GM23248 (cell line): ENCODE measurements at regions not wholly inside any gene's neighbourhood (a gene's known extent, or its start where the extent isn't known, plus 50 kb on each side); places are given as distances from the start of the nearest gene placed in this dataset.
"Not testable (repeated sequence)": the region's sequence is repeated elsewhere in the genome, so short reads cannot be mapped to it uniquely, and the experiment has no call there.

Source experiments
- DNase-seq: peaks from one replicate; pipeline ENCODE4 v3.0.0-alpha.2; 2015
- H2AFZ ChIP-seq: fragments of 200-600 bp; sonication (generic); 2 replicates; pipeline ENCODE4 v1.6.1; 2016; ENCODE audit warnings: antibody characterized with exemption
- H3F3A ChIP-seq: fragments of 200-600 bp; sonication (generic); 2 replicates; pipeline ENCODE4 v1.6.1; 2016; ENCODE audit warnings: mild to moderate bottlenecking, antibody characterized with exemption, mixed run types; ENCODE audit not compliant: insufficient read depth
- H3K27ac ChIP-seq: fragments of 200-600 bp; sonication (generic); 2 replicates; pipeline ENCODE4 v1.5.1; 2016; ENCODE audit warnings: mild to moderate bottlenecking
- H3K27me3 ChIP-seq: fragments of 200-600 bp; sonication (generic); replicated peaks from 2 replicates; pipeline ENCODE4 v1.6.1; 2016; ENCODE audit warnings: mild to moderate bottlenecking; ENCODE audit not compliant: insufficient read depth
- H3K36me3 ChIP-seq: fragments of 200-600 bp; sonication (generic); 2 replicates; pipeline ENCODE4 v1.6.1; 2016; ENCODE audit warnings: low read depth, mild to moderate bottlenecking
- H3K4me1 ChIP-seq: fragments of 200-600 bp; sonication (generic); 2 replicates; pipeline ENCODE4 v1.6.1; 2016; ENCODE audit warnings: mild to moderate bottlenecking; ENCODE audit not compliant: insufficient read depth
- H3K4me2 ChIP-seq: fragments of 200-600 bp; sonication (generic); one replicate; pipeline ENCODE4 v1.6.1; 2016; ENCODE audit warnings: mild to moderate bottlenecking; ENCODE audit not compliant: unreplicated experiment
- H3K4me3 ChIP-seq: fragments of 200-600 bp; sonication (generic); 2 replicates; pipeline ENCODE4 v1.5.1; 2016; ENCODE audit warnings: mild to moderate bottlenecking
- H3K79me2 ChIP-seq: fragments of 200-600 bp; sonication (generic); 2 replicates; pipeline ENCODE4 v1.6.1; 2016; ENCODE audit warnings: mild to moderate bottlenecking; ENCODE audit not compliant: insufficient read depth
- H3K9ac ChIP-seq: fragments of 200-600 bp; sonication (generic); 2 replicates; pipeline ENCODE4 v1.6.1; 2016; ENCODE audit warnings: mild to moderate bottlenecking
- H3K9me2 ChIP-seq: fragments of 200-600 bp; sonication (generic); 2 replicates; pipeline ENCODE4 v1.6.1; 2016; ENCODE audit warnings: mixed run types, mild to moderate bottlenecking, moderate library complexity; ENCODE audit not compliant: insufficient read depth
- H3K9me3 ChIP-seq: fragments of 200-600 bp; sonication (generic); one replicate; pipeline ENCODE4 v1.6.1; 2017; ENCODE audit warnings: low read depth
- H4K20me1 ChIP-seq: fragments of 200-600 bp; sonication (generic); 2 replicates; pipeline ENCODE4 v1.6.0; 2016; ENCODE audit not compliant: insufficient read depth
- EZH2 ChIP-seq: fragments of 200-600 bp; sonication (generic); IDR thresholded peaks from 2 replicates; pipeline ENCODE4 v1.6.1; 2018; ENCODE audit warnings: antibody characterized with exemption, mild to moderate bottlenecking; ENCODE audit not compliant: insufficient read depth, poor library complexity, severe bottlenecking
- EZH2phosphoT487 ChIP-seq: fragments of 200-600 bp; sonication (generic); IDR thresholded peaks from 2 replicates; pipeline ENCODE4 v1.6.1; 2018; ENCODE audit warnings: antibody characterized with exemption, moderate library complexity, mild to moderate bottlenecking, low read depth; ENCODE audit not compliant: insufficient read depth
- WGBS, 2 experiments: methylation state at CpG; one replicate each; pipeline ENCODE4 v1.1.6; 2015 to 2017; ENCODE audit warnings: low lambda C conversion rate in 2 of 2, low coverage in 1 of 2; ENCODE audit errors: missing lambda C conversion rate in 2 of 2; 5-methylcytosine and 5-hydroxymethylcytosine counted together
- in situ Hi-C: fragments of 300-500 bp; cut with MboI; formaldehyde crosslinking; loops from 2 replicates; pipeline ENCODE4 v1.15.0; 2020

DNA sequence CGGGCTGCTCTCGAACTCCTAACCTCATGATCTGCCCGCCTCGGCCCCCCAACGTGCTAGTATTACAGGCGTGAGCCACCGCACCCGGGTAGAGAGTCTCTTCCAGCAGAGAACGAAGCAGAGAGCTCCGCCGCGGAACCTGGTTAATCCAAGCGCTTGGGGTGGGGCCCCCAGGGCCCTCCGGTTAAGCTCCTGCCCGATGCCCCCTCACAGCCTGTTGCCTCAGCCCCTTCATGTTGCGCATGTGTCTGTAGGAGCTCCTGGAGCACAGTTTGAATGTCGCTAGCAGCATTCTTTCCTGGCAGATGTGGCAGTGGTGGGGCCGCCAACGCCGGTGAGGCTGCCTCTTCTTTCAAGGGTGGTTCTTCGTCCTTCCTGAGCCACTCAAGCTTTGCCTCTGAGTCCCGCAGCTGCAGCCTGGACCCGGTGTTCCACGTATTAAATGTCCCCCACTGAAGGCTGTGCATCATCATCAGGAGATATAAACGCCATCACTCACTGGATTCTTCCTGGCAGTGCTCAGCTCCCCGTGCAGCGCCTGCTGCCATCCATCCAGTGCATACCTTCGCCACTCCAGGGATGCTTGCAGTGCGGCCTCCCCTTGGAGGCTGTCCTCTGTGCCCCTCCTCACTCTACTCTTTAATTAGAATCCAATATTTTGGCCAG lies 1919.3 kb downstream of the PCDH9 start:
- Histone ChIP-seq H3K4me1 (no peaks in the 10 kb centered on the region), H3K27ac (no peak overlapping the region), H2AFZ (no peak overlapping the region), H3K36me3 (no peaks in the 10 kb centered on the region), H3K9ac (no peak overlapping the region), H3K9me2 (no peaks in the 10 kb centered on the region), H3K4me2 (no peak overlapping the region), H3K27me3 (no peaks in the 10 kb centered on the region), H3K9me3 (no peaks in the 10 kb centered on the region), H3K4me3 (no peak overlapping the region), H3F3A (no peaks in the 10 kb centered on the region), H4K20me1 (no peaks in the 10 kb centered on the region), H3K79me2 (no peaks in the 10 kb centered on the region)
- in situ Hi-C loops, result no loop called here
- no peak for TF ChIP-seq EZH2
- no peak for TF ChIP-seq EZH2phosphoT487
- no peak for DNase-seq
- 54% methylated on average over 29 of the region's 29 CpGs for WGBS, 2 experiments

DNA sequence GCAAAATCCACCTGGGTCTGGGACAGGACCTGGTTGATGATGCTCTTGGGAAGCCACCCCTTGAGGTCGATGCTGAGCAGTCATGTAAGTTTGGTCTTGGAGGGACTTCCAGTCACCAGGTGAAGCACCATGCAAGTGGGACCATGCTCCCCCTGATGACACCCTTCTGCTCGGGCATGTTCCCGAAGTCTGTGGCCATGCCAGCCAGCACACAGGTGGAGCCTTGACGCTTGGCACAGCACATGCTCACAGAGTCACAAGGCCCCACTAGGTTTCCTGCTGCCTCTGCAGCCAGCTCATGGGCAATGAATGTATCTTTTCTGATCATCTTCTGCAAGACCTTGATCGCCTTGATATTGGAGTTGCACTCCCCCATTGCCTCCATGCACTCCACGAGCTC lies 1920.2 kb downstream of the PCDH9 start:
- no peak overlapping the region for H3K27ac ChIP-seq
- TF ChIP-seq EZH2phosphoT487 (no peak), EZH2 (no peak)
- H3K9me3 ChIP-seq, result no peaks in the 10 kb centered on the region
- no peaks in the 10 kb centered on the region for H4K20me1 ChIP-seq
- H2AFZ ChIP-seq, result no peak overlapping the region
- H3K4me1 ChIP-seq, result no peaks in the 10 kb centered on the region
- no peaks in the 10 kb centered on the region for H3K9me2 ChIP-seq
- no peak overlapping the region for H3K4me2 ChIP-seq
- no peaks in the 10 kb centered on the region for H3K27me3 ChIP-seq
- H3K36me3 ChIP-seq, result no peaks in the 10 kb centered on the region
- DNase-seq, result no peak
- no peak overlapping the region for H3K9ac ChIP-seq
- no peak overlapping the region for H3K4me3 ChIP-seq
- in situ Hi-C loops, result no loop called here
- H3F3A ChIP-seq, result no peaks in the 10 kb centered on the region
- 27 to 41% methylated on average over 6 of the region's 6 CpGs for WGBS, 2 experiments
- H3K79me2 ChIP-seq, result no peaks in the 10 kb centered on the region

DNA sequence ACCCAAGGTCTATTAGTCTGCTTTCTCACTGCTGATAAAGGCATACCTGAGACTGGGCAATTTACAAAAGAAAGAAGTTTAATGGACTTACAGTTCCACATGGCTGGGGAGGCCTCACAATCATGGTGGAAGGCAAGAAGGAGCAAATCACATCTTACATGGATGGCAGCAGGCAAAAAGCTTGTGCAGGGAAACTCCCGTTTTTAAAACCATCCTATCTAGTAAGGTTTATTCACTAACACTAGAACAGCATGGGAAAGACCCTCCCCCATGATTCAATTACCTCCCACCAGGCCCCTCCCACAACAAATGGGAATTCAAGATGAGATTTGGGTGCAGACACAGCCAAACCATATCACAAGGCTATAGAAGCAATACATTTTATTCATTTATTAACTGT lies 1921.4 kb downstream of the PCDH9 start:
- H3K4me1 ChIP-seq, H4K20me1 ChIP-seq, H3K27me3 ChIP-seq, H3K79me2 ChIP-seq, H3K9me3 ChIP-seq, H3K27ac ChIP-seq, in situ Hi-C loops, H3F3A ChIP-seq, H3K36me3 ChIP-seq, H2AFZ ChIP-seq, H3K4me2 ChIP-seq, DNase-seq, H3K4me3 ChIP-seq, H3K9me2 ChIP-seq, H3K9ac ChIP-seq: not testable (repeated sequence)
- WGBS, 2 experiments, result 6 to 14% methylated on average over 1 of the region's 1 CpG

DNA sequence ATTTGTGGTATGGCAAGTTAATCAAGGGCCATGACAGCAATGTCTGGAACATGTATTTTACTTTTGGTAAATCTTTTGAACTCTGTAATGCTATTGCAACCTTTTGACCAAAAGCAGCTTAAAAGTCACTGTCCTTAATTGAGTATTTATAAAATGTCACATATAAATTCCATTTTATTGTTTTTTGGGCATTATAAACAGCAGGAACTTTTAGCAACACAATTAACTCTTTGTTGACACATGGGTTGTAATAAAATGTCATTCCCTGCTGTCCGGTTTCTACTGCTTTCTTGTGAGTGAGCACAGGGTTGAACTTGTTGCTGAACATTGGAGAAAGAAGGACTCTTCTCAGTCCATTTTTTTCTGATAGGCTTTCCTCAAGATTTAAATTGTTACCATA lies 1923.1 kb downstream of the PCDH9 start:
- H4K20me1 ChIP-seq, result no peaks in the 10 kb centered on the region
- H3K9ac ChIP-seq, result no peak overlapping the region

DNA sequence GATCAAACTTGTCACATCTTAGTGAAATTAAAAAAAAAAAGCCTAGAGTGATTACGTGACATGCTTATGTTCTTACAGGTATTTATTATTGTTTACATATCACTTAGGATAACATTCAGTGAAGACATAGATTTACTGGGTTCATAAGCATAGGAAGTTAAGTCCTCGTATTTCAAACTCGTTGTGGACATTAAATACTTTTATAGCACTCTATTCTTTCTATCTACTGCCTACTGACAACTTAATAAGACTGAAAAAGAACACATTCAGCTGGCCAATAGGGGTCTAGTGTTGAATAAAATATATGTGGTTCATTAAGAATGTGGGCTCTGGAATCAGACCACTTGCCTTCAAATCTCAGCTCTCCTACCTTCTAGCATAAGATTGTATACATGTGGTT lies 1927.4 kb downstream of the PCDH9 start:
- no peaks in the 10 kb centered on the region for H3K9me3 ChIP-seq
- H3K27me3 ChIP-seq, result no peaks in the 10 kb centered on the region
- no peak overlapping the region for H2AFZ ChIP-seq
- no peaks in the 10 kb centered on the region for H3F3A ChIP-seq
- no peaks in the 10 kb centered on the region for H3K4me1 ChIP-seq
- no peak overlapping the region for H3K27ac ChIP-seq
- no peaks in the 10 kb centered on the region for H3K9me2 ChIP-seq
- H3K4me3 ChIP-seq, result no peak overlapping the region
- no peak for TF ChIP-seq EZH2
- no peak for TF ChIP-seq EZH2phosphoT487
- 14 to 18% methylated on average over 3 of the region's 3 CpGs for WGBS, 2 experiments
- H3K79me2 ChIP-seq, result no peaks in the 10 kb centered on the region
- in situ Hi-C loops, result no loop called here
- H3K36me3 ChIP-seq, result no peaks in the 10 kb centered on the region
- H4K20me1 ChIP-seq, result no peaks in the 10 kb centered on the region
- no peak for DNase-seq
- no peak overlapping the region for H3K9ac ChIP-seq
- no peak overlapping the region for H3K4me2 ChIP-seq

More for the DNA sequence above, 1923.1 kb downstream of the PCDH9 start:
- TF ChIP-seq EZH2, result no peak
- no peak for TF ChIP-seq EZH2phosphoT487
- in situ Hi-C loops, result no loop called here
- Histone ChIP-seq H3K27me3 (no peaks in the 10 kb centered on the region), H3K4me1 (no peaks in the 10 kb centered on the region), H3K4me2 (no peak overlapping the region), H3K9me2 (no peaks in the 10 kb centered on the region), H3K27ac (no peak overlapping the region), H3K36me3 (no peaks in the 10 kb centered on the region), H3K4me3 (no peak overlapping the region), H3K9me3 (no peaks in the 10 kb centered on the region), H3F3A (no peaks in the 10 kb centered on the region), H3K79me2 (no peaks in the 10 kb centered on the region), H2AFZ (no peak overlapping the region)
- 0% methylated on average over 1 of the region's 1 CpG for WGBS, 2 experiments
- no peak for DNase-seq
